ENCODE measurements at regions not wholly inside any gene's neighbourhood (a gene's known extent, or its start where the extent isn't known, plus 50 kb on each side); places are given as distances from the start of the nearest gene placed in this dataset.

DNA sequence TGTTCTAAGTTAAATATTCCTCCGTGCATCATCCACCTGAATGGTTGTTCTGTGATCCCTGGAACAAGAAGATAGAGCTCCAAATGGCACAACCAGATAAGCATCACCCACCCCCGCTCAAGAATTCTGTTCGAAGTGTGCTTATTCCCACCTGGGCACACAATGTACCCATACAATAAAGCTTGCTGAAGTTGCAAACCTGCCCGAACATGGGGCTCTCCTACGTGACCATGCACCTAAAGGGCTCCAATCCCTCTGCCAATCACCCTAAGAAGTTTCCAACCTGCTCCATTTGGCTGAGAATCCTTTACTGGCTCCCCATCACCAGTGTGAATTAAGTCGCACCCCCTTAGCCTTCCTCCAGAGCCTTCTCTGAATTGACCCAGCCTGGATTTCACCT, 1157.4 kb downstream of the TBC1D22A start (continued):
- TF ChIP-seq ZBED4 (CRISPR knock-in tag; IDR thresholded peaks at IDR 0.05; ENCODE audit: borderline replicate concordance) (no peak), ZNF709 (CRISPR knock-in tag; IDR thresholded peaks at IDR 0.05) (no peak), TOPORS (CRISPR knock-in tag; IDR thresholded peaks at IDR 0.05) (no peak), ZNF317 (CRISPR knock-in tag; IDR thresholded peaks at IDR 0.05) (no peak)
- TF ChIP-seq, protein P1, sequence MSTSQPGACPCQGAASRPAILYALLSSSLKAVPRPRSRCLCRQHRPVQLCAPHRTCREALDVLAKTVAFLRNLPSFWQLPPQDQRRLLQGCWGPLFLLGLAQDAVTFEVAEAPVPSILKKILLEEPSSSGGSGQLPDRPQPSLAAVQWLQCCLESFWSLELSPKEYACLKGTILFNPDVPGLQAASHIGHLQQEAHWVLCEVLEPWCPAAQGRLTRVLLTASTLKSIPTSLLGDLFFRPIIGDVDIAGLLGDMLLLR (CRISPR knock-in tag; IDR thresholded peaks at IDR 0.05) = no peak

DNA sequence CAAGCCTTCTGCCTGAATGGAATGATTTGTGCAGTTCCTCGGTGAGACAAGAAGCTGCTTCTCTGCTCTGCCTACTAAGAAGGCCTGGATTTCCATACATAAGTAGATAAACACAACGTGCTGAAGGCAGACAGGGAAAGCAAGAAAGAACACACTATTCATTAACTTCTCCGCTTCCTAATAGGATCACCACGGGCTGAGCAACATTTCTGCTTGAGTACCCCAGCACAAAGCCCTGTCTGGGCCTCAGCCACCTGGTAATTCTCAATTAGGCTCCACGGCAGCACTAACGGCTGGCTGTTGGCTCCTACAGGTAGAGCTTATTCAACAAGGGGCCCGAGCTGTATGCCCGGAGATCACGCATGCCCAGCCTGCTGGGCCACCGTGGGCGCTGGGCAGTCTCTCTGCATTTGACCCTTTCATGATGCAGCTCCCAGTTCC, 1156.6 kb downstream of the TBC1D22A start:
- POLR2A ChIA-PET = no interaction called here
- no TSS peak for BruUV-seq (replicated peaks)
- TF ChIP-seq CEBPG (CRISPR knock-in tag; IDR thresholded peaks at IDR 0.05) (no peak), TEF (CRISPR knock-in tag; IDR thresholded peaks at IDR 0.05) (no peak), ATF7-NPFF (CRISPR knock-in tag; IDR thresholded peaks at IDR 0.05; ENCODE audit: low read depth) (no peak), ATF3 (CRISPR knock-in tag; IDR thresholded peaks at IDR 0.05) (no peak), ARID2 (CRISPR knock-in tag; IDR thresholded peaks at IDR 0.05; ENCODE audit: borderline replicate concordance) (no peak), HCFC1 (IDR thresholded peaks at IDR 0.05; ENCODE audit: low read depth, low read length) (no peak), ZSCAN9 (CRISPR knock-in tag; IDR thresholded peaks at IDR 0.05; ENCODE audit: borderline replicate concordance) (no peak), TFDP1 (CRISPR knock-in tag; IDR thresholded peaks at IDR 0.05; ENCODE audit: borderline replicate concordance) (no peak), SAFB2 (CRISPR knock-in tag; IDR thresholded peaks at IDR 0.05; ENCODE audit: borderline replicate concordance, low read depth) (no peak), AHR (CRISPR knock-in tag; IDR thresholded peaks at IDR 0.05) (no peak), SRSF9 (IDR thresholded peaks at IDR 0.05; ENCODE audit: borderline replicate concordance, insufficient read depth, low read depth, low read length, poor library complexity, severe bottlenecking) (no peak), SAP130 (CRISPR knock-in tag; IDR thresholded peaks at IDR 0.05; ENCODE audit: low read depth) (no peak)
- TF ChIP-seq, protein P2, sequence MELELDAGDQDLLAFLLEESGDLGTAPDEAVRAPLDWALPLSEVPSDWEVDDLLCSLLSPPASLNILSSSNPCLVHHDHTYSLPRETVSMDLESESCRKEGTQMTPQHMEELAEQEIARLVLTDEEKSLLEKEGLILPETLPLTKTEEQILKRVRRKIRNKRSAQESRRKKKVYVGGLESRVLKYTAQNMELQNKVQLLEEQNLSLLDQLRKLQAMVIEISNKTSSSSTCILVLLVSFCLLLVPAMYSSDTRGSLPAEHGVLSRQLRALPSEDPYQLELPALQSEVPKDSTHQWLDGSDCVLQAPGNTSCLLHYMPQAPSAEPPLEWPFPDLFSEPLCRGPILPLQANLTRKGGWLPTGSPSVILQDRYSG (CRISPR knock-in tag; IDR thresholded peaks at IDR 0.05) = no peak

More for the DNA sequence above, 1156.6 kb downstream of the TBC1D22A start:
- in situ Hi-C loops (cut with HindIII; ENCODE audit: extremely low pct_ligation_motif_present, low pct_unique_long_range_greater_than_20kb) = no loop called here
- Histone ChIP-seq H3K4me3 (replicated peaks in 1 of 3; ENCODE audit: insufficient read depth in 1 of 3, low read depth in 2 of 3, low read length in 3 of 3) (no peak overlapping the region), H3K4me2 (ENCODE audit: low read depth, low read length) (no peak overlapping the region), H3K4me1 (ENCODE audit: insufficient read depth, low read length) (no peaks in the 10 kb centered on the region), H3K9ac (ENCODE audit: insufficient read depth, low read depth, low read length) (no peak overlapping the region), H3K36me3 (replicated peaks in 1 of 2; ENCODE audit: control insufficient read depth in 1 of 2, insufficient read depth in 2 of 2, low read length in 2 of 2) (no peaks in the 10 kb centered on the region), H2AFZ (ENCODE audit: low read length) (no peak overlapping the region), H3K27ac (ENCODE audit: extremely low read length, insufficient read depth, low read length) (no peak overlapping the region), H4K20me1 (ENCODE audit: insufficient read depth, low read length) (no peaks in the 10 kb centered on the region), H3K27me3 (ENCODE audit: control insufficient read depth in 1 of 2, insufficient read depth in 2 of 2, low read length in 2 of 2) (peaks cover 0 to 17% of the 10 kb centered on the region in 2 experiments; a peak in 3 of 5 replicates), H3K9me3 (ENCODE audit: low read length) (no peaks in the 10 kb centered on the region), H3K79me2 (ENCODE audit: insufficient read depth, low read length) (no peaks in the 10 kb centered on the region)
- WGBS (ENCODE audit: low lambda C conversion rate) = 13% methylated on average over 7 of the region's 11 CpGs
- no peak for ATAC-seq
- intact Hi-C loops (cut with micrococcal nuclease; ENCODE audit: unreplicated experiment) = no loop called here
- DNase-seq (ENCODE audit: low spot score) = no peak
- CTCF ChIA-PET (ENCODE audit: low intra/inter-chr PET ratio, low total read pairs) = no interaction called here
- no peak for FAIRE-seq

Data from HepG2 (cell line).